MM.1S (cell line): ENCODE measurements at regions not wholly inside any gene's neighbourhood (a gene's known extent, or its start where the extent isn't known, plus 50 kb on each side); places are given as distances from the start of the nearest gene placed in this dataset.

Experiments
- CTCF ChIP-seq: fragments of 300-600 bp; sonication (generic); IDR thresholded peaks from 2 replicates; pipeline ENCODE4 v1.5.1; 2016; ENCODE audit warnings: antibody characterized with exemption, low read length, mixed read lengths
- EZH2 ChIP-seq: fragments of 300-600 bp; sonication (generic); optimal IDR thresholded peaks from 2 replicates; pipeline ENCODE3; 2017; ENCODE audit warnings: low read depth, mild to moderate bottlenecking, antibody characterized with exemption, low read length, mixed read lengths
- EZH2phosphoT487 ChIP-seq: fragments of 300-600 bp; sonication (generic); IDR thresholded peaks from 2 replicates; pipeline ENCODE4 v1.6.1; 2018; ENCODE audit warnings: antibody characterized with exemption, low read length

DNA sequence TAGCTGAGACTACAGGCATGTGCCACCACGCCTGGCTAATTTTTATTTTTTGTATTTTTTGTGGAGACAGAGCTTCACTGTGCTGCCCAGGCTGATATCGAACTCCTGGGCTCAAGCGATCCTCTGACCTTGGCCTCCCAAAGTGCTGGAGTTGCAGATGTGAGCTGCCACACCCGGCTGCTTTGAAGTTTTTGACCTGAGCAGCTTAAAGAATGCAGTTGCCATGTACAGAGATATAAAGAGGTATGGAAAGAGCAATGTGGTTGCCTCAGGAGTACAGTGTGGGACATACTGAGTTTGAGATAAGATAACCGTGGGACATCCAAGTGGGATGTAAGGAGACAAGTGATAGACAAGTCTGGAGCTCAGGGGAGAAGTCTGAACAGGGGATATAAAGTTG, 82.7 kb upstream of the LSM14A start:
- no peak for TF ChIP-seq EZH2
- no peak for TF ChIP-seq CTCF
- no peak for TF ChIP-seq EZH2phosphoT487
